ENCODE measurements at regions not wholly inside any gene's neighbourhood (a gene's known extent, or its start where the extent isn't known, plus 50 kb on each side); places are given as distances from the start of the nearest gene placed in this dataset.

DNA sequence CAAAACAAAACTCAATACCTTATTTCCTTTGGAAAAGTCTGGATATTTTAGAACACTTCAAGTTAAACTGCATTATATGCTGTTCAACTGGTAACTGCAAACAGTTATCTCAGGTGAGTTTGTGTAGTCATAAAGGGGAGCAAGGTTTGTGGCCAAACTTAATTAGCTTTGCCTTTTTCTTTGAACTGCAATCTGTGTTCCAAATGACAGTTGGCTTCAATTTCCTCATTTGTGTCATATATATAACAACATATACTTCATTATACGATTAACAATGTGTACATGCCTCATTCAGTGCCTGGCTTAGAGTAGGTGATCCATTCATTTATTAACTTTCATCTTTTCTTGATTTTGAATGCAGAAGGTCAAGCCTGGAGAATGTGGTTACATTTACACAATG is 55.8 kb downstream of the KCNE4 start:
- no peak overlapping the region for H3K4me3 ChIP-seq (replicated peaks; ENCODE audit: low read depth, low read length)
- TF ChIP-seq, protein P1, sequence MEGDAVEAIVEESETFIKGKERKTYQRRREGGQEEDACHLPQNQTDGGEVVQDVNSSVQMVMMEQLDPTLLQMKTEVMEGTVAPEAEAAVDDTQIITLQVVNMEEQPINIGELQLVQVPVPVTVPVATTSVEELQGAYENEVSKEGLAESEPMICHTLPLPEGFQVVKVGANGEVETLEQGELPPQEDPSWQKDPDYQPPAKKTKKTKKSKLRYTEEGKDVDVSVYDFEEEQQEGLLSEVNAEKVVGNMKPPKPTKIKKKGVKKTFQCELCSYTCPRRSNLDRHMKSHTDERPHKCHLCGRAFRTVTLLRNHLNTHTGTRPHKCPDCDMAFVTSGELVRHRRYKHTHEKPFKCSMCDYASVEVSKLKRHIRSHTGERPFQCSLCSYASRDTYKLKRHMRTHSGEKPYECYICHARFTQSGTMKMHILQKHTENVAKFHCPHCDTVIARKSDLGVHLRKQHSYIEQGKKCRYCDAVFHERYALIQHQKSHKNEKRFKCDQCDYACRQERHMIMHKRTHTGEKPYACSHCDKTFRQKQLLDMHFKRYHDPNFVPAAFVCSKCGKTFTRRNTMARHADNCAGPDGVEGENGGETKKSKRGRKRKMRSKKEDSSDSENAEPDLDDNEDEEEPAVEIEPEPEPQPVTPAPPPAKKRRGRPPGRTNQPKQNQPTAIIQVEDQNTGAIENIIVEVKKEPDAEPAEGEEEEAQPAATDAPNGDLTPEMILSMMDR (IDR thresholded peaks at IDR 0.05; ENCODE audit: low read length, missing control alignments), result no peak
- no peak for DNase-seq (ENCODE audit: low read depth)

DNA sequence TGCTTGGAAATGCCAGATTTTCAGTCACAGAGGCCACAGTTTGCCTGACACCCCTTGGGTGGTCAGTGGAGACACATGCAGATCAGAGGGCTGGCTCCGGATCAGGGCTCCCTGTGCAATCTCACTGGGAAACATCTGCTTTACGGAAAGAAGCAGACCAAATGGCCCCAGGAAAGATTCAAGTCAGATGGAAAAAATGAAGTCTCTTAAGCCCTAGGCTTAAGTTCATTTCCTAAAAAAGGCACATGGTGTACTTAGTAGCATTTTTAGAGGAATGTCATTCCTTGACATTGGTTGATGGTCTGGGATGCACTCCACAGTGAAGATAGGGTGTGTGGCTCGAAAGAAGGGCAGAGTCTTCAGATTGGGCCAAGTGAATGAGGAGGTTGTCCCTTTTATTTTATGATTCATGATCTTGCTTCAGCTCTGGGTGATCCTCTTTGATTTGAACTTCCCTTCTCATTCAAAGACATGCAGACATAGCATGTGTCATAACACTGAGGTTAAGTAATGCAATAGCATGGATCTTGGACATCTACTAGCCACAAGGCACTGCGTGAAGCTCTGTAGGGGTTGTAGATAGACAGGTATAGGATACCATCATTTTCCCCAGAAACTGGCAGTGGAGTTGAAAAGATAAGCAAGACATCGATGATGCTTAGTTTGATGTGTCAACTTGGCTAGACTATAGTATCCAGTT is 56.5 kb downstream of the KCNE4 start:
- DNase-seq (ENCODE audit: low read depth), result no peak
- TF ChIP-seq, protein P1 (IDR thresholded peaks at IDR 0.05; ENCODE audit: low read length, missing control alignments), result no peak

GRCh38 chr2:223109341-223109740 is 57.4 kb downstream of the KCNE4 start:
- H3K4me3 ChIP-seq (replicated peaks; ENCODE audit: low read depth, low read length), result no peak overlapping the region
- TF ChIP-seq, protein P1 (IDR thresholded peaks at IDR 0.05; ENCODE audit: low read length, missing control alignments), result no peak
- peak; percentile 39 for DNase-seq (ENCODE audit: low read depth)

More for the DNA sequence above, 56.5 kb downstream of the KCNE4 start:
- H3K4me3 ChIP-seq (replicated peaks; ENCODE audit: low read depth, low read length), result no peak overlapping the region

- no peak overlapping the region for H3K4me3 ChIP-seq (replicated peaks; ENCODE audit: low read depth, low read length)
- DNase-seq (ENCODE audit: low read depth), result no peak
- TF ChIP-seq, protein P1 (IDR thresholded peaks at IDR 0.05; ENCODE audit: low read length, missing control alignments), result no peak
Measured at GRCh38 chr2:223113161-223113560, 61.2 kb downstream of the KCNE4 start.

DNA sequence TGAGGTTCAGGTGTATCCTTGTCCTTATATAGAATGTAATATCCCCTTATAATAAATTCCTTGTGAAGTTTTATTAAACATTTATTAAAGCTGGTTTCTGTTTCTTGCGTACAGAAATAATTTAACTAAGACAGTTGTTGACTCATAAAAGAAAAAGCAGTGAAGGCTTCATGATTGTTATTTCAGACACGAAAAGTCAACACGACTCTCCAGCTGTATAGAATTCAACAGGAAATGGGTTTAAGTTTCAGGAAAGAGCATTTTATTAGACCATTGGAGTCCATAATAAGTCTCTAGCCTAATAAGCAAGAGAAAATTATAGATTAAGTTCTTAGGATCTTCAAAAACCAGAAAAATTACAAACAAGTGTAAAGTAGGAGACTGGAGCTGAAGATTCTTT is 62.2 kb downstream of the KCNE4 start:
- TF ChIP-seq, protein P1 (IDR thresholded peaks at IDR 0.05; ENCODE audit: low read length, missing control alignments), result no peak
- no peak for DNase-seq (ENCODE audit: low read depth)

DNA sequence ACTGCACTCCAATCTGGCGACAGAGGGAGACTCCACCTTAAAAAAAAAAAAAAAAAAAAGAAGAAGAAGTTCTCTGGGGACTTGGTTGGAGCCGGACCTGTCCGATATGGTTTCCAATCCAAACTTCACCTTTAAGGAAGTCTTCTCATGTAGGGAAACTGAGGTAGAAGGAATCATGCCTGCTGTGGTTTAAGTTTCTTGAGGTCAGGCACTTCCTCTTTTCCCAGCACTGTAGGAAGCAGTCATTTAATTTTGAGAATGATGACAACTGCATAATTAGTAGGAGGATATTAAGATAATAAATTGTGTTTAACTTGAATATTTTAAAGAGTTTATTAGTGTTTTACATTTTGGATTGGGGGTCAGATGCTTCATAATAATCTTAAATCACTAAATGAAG is 62.9 kb downstream of the KCNE4 start:
- DNase-seq (ENCODE audit: low read depth), result no peak
- H3K4me3 ChIP-seq (replicated peaks; ENCODE audit: low read depth, low read length), result no peak overlapping the region
- TF ChIP-seq, protein P1 (IDR thresholded peaks at IDR 0.05; ENCODE audit: low read length, missing control alignments), result no peak

More for the DNA sequence above, 62.2 kb downstream of the KCNE4 start:
- no peak overlapping the region for H3K4me3 ChIP-seq (replicated peaks; ENCODE audit: low read depth, low read length)

GRCh38 chr2:223117533-223117932 is 65.5 kb downstream of the KCNE4 start:
- no peak overlapping the region for H3K4me3 ChIP-seq (replicated peaks; ENCODE audit: low read depth, low read length)
- TF ChIP-seq, protein P1 (IDR thresholded peaks at IDR 0.05; ENCODE audit: low read length, missing control alignments), result no peak
- no peak for DNase-seq (ENCODE audit: low read depth)
